ENCODE measurements at regions not wholly inside any gene's neighbourhood (a gene's known extent, or its start where the extent isn't known, plus 50 kb on each side); places are given as distances from the start of the nearest gene placed in this dataset.

DNA sequence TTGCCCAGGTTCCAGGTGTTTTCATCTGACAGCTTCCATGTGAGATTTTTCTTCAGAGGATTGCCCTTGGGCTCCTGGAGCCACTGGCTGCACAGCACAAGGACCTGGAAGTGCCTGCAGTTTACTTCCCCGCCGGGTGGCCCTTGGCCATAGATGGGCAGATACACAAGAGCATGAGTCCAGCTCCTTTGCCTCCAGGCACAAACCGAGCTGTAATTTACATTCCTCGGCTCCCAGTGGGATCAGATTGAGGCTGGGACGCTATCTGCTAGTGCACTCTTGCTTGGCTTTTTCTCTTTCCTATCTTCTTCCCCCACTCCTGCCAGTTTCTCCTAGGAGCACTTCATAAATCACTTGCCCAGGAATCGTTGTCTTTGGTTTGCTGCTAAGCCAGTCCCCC is 85.4 kb upstream of the RALY start:
- Histone ChIP-seq H3K27me3 (no peaks in the 10 kb centered on the region), H3K36me3 (no peaks in the 10 kb centered on the region), H3K4me3 (no peak overlapping the region), H3K9me3 (no peaks in the 10 kb centered on the region)
- DNase-seq = peak; percentile 75

GRCh38 chr20:33908868-33909267 is 84.8 kb upstream of the RALY start:
- no peak overlapping the region for H3K4me3 ChIP-seq
- H3K36me3 ChIP-seq = no peaks in the 10 kb centered on the region
- H3K27me3 ChIP-seq = no peaks in the 10 kb centered on the region
- DNase-seq = no peak
- H3K9me3 ChIP-seq = no peaks in the 10 kb centered on the region

DNA sequence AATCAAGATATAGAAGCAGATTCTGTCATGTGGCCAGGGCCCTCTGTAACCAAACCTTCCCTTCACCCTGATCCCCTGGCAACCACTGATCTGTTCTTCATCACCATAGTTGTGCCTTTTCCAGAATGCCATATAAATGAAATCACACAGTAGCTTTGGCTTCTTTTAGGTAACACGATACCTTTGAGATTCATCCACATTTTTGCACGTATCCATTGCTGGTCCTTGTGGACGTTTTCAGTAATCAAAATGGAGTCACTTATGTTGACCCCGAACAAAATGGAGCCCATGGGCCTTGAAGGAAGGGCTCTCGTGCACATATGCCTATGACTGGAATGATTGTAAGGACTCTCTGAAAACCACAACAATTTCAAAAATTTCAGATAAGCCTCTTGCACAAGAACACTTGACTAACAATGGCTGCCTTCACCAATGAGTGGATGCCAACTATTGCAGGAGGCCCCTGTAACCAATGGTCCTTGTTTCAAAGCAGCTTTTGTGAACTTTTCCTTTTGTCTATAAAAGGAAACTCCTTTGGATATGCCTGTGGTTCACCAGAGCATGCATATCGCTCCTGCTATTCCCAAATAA is 84.3 kb upstream of the RALY start:
- no peaks in the 10 kb centered on the region for H3K27me3 ChIP-seq
- DNase-seq = peak; percentile 77
- H3K36me3 ChIP-seq = no peaks in the 10 kb centered on the region
- no peak overlapping the region for H3K4me3 ChIP-seq
- no peaks in the 10 kb centered on the region for H3K9me3 ChIP-seq

DNA sequence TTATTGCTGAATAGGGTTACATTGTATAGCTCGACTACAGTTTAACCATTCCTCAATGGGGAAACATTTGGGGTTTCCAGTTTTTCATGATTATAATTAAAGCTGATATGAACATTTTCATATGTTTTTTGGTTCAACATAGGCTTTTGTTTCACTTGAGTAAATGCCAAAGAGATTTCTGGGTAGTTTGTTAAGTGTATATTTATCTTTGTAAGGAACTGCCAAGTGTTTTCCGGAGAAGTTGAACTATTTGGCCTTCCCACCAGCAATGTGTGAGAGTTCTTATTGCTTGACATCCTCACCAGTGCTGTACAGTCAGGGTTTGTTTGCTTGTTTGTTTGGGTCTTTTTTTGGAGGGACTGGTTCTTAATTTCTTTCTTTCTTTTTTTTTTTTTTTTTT is 83.7 kb upstream of the RALY start:
- H3K4me3 ChIP-seq = no peak overlapping the region
- DNase-seq = peak; percentile 36
- no peaks in the 10 kb centered on the region for H3K9me3 ChIP-seq
- H3K36me3 ChIP-seq = no peaks in the 10 kb centered on the region
- H3K27me3 ChIP-seq = no peaks in the 10 kb centered on the region

GRCh38 chr20:33910529-33911327 is 83.0 kb upstream of the RALY start:
- Histone ChIP-seq H3K4me3 (no peak overlapping the region), H3K27me3 (no peaks in the 10 kb centered on the region), H3K36me3 (no peaks in the 10 kb centered on the region), H3K9me3 (no peaks in the 10 kb centered on the region)
- DNase-seq = no peak

DNA sequence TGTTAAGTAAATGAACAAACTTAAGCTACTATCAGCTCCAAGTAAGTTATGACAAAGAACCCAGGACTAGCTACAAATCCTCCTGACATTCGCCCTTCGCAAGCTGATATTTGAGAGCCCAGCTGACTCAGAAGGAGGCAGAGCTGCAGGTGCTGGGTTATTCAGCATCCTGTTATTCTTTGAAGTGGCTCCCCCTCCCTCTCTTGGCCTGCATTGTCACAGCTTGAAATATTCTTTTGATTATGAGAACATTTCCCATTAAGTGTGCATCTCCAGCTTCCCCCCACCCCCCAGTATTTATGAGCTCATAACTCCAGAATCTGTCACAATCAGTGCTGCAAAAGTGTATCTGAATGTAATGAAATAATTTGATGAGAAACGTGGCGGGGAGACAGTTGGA is 78.8 kb upstream of the RALY start:
- DNase-seq = peak; percentile 46
- H3K4me3 ChIP-seq = no peak overlapping the region
- H3K27me3 ChIP-seq = no peaks in the 10 kb centered on the region
- no peaks in the 10 kb centered on the region for H3K9me3 ChIP-seq
- no peaks in the 10 kb centered on the region for H3K36me3 ChIP-seq

- H3K36me3 ChIP-seq = no peaks in the 10 kb centered on the region
- H3K9me3 ChIP-seq = no peaks in the 10 kb centered on the region
- no peak for DNase-seq
- H3K4me3 ChIP-seq = no peak overlapping the region
- no peaks in the 10 kb centered on the region for H3K27me3 ChIP-seq
Measured at GRCh38 chr20:33915726-33916331, 77.9 kb upstream of the RALY start.

DNA sequence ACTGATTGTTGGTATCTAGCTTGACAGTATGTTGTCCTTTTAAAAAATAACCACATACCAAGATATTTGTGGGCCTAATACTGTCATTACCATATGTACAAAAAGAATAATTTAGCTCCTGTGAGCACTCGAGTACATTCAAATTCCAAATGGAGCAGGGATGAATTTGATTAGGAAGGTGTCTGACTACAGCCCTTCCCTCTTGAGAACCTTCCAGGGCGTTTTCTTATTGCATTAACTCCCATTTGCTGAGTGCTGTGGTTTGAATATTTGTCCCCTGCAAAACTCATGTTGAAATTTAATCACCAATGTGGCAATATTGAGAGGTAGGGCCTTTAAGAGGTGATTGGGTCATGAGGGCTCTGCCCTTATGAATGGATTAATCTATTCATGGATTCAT is 76.9 kb upstream of the RALY start:
- DNase-seq = no peak

GRCh38 chr20:33917831-33918525 is 75.7 kb upstream of the RALY start:
- no peaks in the 10 kb centered on the region for H3K27me3 ChIP-seq
- no peaks in the 10 kb centered on the region for H3K36me3 ChIP-seq
- H3K4me3 ChIP-seq = no peak overlapping the region
- H3K9me3 ChIP-seq = no peaks in the 10 kb centered on the region
- no peak for DNase-seq

More for the DNA sequence above, 76.9 kb upstream of the RALY start:
- H3K36me3 ChIP-seq = no peaks in the 10 kb centered on the region
- H3K9me3 ChIP-seq = no peaks in the 10 kb centered on the region
- H3K4me3 ChIP-seq = no peak overlapping the region
- no peaks in the 10 kb centered on the region for H3K27me3 ChIP-seq

DNA sequence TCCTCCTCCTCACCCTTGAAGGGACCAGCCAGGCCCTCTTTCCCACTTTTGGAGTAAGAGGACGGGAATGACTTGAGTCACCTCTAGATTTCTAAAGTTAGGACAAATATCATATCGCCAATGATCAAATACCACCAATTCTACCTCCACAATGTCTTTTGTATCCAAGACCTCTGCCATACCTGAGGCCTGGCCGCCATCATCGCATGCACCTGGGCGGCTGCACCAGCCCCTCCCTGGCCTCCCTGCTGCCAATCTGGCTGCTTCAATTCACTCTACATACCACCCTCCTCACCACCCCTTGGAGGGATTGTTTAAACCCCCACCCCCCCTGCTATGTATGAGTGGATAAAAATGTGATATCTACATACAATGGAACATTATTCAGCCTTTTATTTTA is 75.0 kb upstream of the RALY start:
- no peak for DNase-seq
- H3K36me3 ChIP-seq = no peaks in the 10 kb centered on the region
- H3K9me3 ChIP-seq = no peaks in the 10 kb centered on the region
- H3K4me3 ChIP-seq = no peak overlapping the region
- H3K27me3 ChIP-seq = no peaks in the 10 kb centered on the region

- H3K36me3 ChIP-seq = no peaks in the 10 kb centered on the region
- DNase-seq = no peak
- H3K27me3 ChIP-seq = no peaks in the 10 kb centered on the region
- no peaks in the 10 kb centered on the region for H3K9me3 ChIP-seq
- H3K4me3 ChIP-seq = no peak overlapping the region
Measured at GRCh38 chr20:33919653-33920052, 74.1 kb upstream of the RALY start.

- Histone ChIP-seq H3K36me3 (no peaks in the 10 kb centered on the region), H3K9me3 (no peaks in the 10 kb centered on the region), H3K27me3 (no peaks in the 10 kb centered on the region), H3K4me3 (no peak overlapping the region)
- DNase-seq = no peak
Measured at GRCh38 chr20:33922224-33922623, 71.5 kb upstream of the RALY start.

DNA sequence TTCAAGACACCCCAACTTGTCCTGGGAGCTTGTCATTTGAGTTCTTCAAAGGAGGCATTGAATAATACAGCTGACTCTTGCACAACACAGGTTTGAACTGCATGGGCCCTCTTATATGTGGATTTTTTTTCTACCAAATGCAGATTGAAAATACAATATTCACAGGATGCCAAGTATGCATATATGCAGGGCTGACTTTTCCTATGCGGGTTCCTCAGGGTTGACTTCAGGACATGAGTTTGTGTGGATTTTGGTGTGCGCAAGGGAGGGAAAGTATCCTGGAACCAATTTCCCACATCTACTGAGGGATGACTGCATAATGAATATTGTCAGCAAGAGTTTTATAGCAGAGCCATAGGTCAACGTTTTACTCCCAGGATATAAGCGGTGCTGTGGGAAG is 70.0 kb upstream of the RALY start:
- no peak for DNase-seq
- Histone ChIP-seq H3K4me3 (no peak overlapping the region), H3K36me3 (no peaks in the 10 kb centered on the region), H3K27me3 (no peaks in the 10 kb centered on the region), H3K9me3 (no peaks in the 10 kb centered on the region)

DNA sequence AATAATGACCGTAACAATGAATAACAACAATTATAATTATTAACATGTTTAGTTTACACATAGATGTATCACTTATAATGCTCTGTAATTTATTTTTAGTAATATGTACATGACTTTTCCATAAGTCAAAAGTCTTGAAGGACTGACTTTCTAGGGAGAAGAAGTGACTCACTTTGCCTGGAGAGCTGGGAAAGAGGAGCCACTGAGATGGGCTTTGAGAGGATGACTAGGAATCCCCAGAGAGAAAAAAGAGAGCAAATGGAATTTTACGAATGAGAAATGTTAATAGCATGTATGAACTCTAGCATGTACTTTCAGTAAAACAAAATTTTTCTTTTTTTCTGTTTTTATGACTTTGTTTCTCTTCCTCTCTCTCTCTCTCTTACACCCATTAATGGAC is 67.8 kb upstream of the RALY start:
- H3K27me3 ChIP-seq = no peaks in the 10 kb centered on the region
- no peaks in the 10 kb centered on the region for H3K36me3 ChIP-seq
- H3K4me3 ChIP-seq = no peak overlapping the region
- no peaks in the 10 kb centered on the region for H3K9me3 ChIP-seq
- DNase-seq = no peak

DNA sequence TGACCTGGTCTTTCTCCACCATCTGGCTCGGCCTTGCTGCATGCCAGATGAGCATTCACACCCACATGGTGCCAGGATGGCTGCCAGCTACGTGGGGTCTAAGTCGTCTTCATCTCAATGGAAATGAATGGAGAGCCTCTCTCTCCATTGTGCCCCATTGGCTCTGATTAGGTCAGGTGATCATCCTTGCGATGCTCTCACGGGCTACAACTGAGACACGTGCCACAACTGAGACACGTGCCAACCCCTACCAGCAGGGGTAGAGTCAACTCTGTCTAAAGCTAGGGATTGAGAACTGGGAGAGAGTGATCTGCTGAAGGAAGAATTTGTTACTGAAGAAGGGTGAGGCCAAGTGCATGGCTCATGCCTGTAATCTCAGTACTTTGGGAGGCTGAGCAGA is 67.3 kb upstream of the RALY start:
- DNase-seq = peak; percentile 58
- no peak overlapping the region for H3K4me3 ChIP-seq
- no peaks in the 10 kb centered on the region for H3K36me3 ChIP-seq
- H3K27me3 ChIP-seq = no peaks in the 10 kb centered on the region
- no peaks in the 10 kb centered on the region for H3K9me3 ChIP-seq

GRCh38 chr20:33927724-33928123 is 66.0 kb upstream of the RALY start:
- Histone ChIP-seq H3K9me3 (no peaks in the 10 kb centered on the region), H3K36me3 (no peaks in the 10 kb centered on the region), H3K27me3 (no peaks in the 10 kb centered on the region), H3K4me3 (no peak overlapping the region)
- DNase-seq = no peak

DNA sequence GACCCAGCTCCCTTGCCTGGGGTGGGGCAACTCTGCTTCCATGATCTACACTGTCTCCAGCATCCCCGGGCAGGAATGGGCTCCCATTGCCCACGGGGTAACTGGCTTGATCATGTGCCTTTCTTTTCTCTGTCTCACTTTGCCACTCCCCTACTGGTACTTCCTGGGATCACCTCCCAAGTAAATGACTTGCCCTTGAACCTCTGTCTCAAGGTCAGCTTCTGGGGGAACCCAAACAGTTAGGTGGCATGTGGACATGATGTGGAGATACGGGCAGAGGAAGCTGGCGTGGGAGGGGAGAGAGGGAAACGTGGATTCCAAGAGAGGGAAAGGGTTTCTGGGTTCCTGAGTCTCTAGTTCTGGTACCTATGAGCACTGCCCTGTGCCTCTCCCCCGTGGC is 63.8 kb upstream of the RALY start:
- no peaks in the 10 kb centered on the region for H3K9me3 ChIP-seq

More for the DNA sequence above, 63.8 kb upstream of the RALY start:
- no peak overlapping the region for H3K4me3 ChIP-seq
- no peak for DNase-seq
- H3K27me3 ChIP-seq = no peaks in the 10 kb centered on the region
- no peaks in the 10 kb centered on the region for H3K36me3 ChIP-seq

Data from MG63 (cell line).